HL-60 (cell line): ENCODE measurements at regions not wholly inside any gene's neighbourhood (a gene's known extent, or its start where the extent isn't known, plus 50 kb on each side); places are given as distances from the start of the nearest gene placed in this dataset.

Source experiments
- DNase-seq, 2 experiments: peaks; one replicate each; pipeline ENCODE4 v3.0.0-alpha.2; 2010 to 2020; ENCODE audit warnings: low read depth in 1 of 2, low spot score in 1 of 2
- H3K27ac ChIP-seq: fragments of 250-450 bp; sonication (Bioruptor Pico); replicated peaks from 2 replicates; pipeline ENCODE4 v1.5.1; 2020; ENCODE audit warnings: mild to moderate bottlenecking, moderate library complexity
- H3K27me3 ChIP-seq: fragments of 250-450 bp; sonication (Bioruptor Pico); 2 replicates; pipeline ENCODE4 v1.5.1; 2021; ENCODE audit warnings: mild to moderate bottlenecking, moderate library complexity; ENCODE audit not compliant: insufficient read depth, poor library complexity, severe bottlenecking
- H3K4me3 ChIP-seq: replicated peaks from 2 replicates; pipeline ENCODE4 v1.5.1; 2011; ENCODE audit warnings: mild to moderate bottlenecking, control low read depth, low read length; ENCODE audit not compliant: insufficient read depth
- GABPA ChIP-seq: IDR thresholded peaks from 2 replicates; pipeline ENCODE4 v1.6.1; 2012; ENCODE audit warnings: low read depth
- POLR2AphosphoS5 ChIP-seq: IDR thresholded peaks from 2 replicates; pipeline ENCODE4 v1.6.1; 2012; ENCODE audit warnings: low read depth
- SPI1 ChIP-seq: IDR thresholded peaks from 2 replicates; pipeline ENCODE4 v1.6.1; 2012; ENCODE audit warnings: low read depth, mild to moderate bottlenecking, borderline replicate concordance
- TF ChIP-seq, protein P1 (sequence below): IDR thresholded peaks from one replicate; pipeline ENCODE4 v1.5.1; 2011; ENCODE audit warnings: low read length, control low read depth, inconsistent platforms; ENCODE audit not compliant: insufficient read depth
- TF ChIP-seq, protein P2 (sequence below): IDR thresholded peaks from 2 replicates; pipeline ENCODE4 v1.6.1; 2012; ENCODE audit warnings: low read depth; ENCODE audit not compliant: insufficient replicate concordance

DNA sequence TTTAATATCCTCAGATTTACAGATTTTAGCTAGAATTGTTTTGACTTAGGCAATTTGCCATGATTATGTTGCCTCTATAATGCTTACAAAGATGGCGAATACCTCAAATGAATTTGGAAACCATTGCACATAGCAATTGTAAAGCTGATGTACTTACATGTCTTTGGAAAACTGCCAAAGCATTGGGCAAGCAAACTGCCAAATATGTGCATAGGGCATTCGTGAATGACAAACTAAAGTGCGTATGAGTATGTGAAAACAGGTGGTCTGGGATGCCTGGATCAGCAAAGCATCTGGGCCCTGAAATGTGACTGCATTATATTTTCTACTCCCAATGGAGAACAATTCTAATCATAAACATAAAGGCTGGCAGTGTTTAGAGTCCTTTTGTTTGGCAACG, 445.3 kb upstream of the ROBO1 start:
- TF ChIP-seq, protein P1, sequence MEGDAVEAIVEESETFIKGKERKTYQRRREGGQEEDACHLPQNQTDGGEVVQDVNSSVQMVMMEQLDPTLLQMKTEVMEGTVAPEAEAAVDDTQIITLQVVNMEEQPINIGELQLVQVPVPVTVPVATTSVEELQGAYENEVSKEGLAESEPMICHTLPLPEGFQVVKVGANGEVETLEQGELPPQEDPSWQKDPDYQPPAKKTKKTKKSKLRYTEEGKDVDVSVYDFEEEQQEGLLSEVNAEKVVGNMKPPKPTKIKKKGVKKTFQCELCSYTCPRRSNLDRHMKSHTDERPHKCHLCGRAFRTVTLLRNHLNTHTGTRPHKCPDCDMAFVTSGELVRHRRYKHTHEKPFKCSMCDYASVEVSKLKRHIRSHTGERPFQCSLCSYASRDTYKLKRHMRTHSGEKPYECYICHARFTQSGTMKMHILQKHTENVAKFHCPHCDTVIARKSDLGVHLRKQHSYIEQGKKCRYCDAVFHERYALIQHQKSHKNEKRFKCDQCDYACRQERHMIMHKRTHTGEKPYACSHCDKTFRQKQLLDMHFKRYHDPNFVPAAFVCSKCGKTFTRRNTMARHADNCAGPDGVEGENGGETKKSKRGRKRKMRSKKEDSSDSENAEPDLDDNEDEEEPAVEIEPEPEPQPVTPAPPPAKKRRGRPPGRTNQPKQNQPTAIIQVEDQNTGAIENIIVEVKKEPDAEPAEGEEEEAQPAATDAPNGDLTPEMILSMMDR, result no peak
- no peak for TF ChIP-seq SPI1
- TF ChIP-seq POLR2AphosphoS5, result no peak
- TF ChIP-seq GABPA, result no peak
- TF ChIP-seq, protein P2, sequence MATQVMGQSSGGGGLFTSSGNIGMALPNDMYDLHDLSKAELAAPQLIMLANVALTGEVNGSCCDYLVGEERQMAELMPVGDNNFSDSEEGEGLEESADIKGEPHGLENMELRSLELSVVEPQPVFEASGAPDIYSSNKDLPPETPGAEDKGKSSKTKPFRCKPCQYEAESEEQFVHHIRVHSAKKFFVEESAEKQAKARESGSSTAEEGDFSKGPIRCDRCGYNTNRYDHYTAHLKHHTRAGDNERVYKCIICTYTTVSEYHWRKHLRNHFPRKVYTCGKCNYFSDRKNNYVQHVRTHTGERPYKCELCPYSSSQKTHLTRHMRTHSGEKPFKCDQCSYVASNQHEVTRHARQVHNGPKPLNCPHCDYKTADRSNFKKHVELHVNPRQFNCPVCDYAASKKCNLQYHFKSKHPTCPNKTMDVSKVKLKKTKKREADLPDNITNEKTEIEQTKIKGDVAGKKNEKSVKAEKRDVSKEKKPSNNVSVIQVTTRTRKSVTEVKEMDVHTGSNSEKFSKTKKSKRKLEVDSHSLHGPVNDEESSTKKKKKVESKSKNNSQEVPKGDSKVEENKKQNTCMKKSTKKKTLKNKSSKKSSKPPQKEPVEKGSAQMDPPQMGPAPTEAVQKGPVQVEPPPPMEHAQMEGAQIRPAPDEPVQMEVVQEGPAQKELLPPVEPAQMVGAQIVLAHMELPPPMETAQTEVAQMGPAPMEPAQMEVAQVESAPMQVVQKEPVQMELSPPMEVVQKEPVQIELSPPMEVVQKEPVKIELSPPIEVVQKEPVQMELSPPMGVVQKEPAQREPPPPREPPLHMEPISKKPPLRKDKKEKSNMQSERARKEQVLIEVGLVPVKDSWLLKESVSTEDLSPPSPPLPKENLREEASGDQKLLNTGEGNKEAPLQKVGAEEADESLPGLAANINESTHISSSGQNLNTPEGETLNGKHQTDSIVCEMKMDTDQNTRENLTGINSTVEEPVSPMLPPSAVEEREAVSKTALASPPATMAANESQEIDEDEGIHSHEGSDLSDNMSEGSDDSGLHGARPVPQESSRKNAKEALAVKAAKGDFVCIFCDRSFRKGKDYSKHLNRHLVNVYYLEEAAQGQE, result no peak
- Histone ChIP-seq H3K27me3 (no peaks in the 10 kb centered on the region), H3K27ac (no peak overlapping the region), H3K4me3 (no peak overlapping the region)
- no peak for DNase-seq

- Histone ChIP-seq H3K27me3 (no peaks in the 10 kb centered on the region), H3K27ac (no peak overlapping the region), H3K4me3 (no peak overlapping the region)
- DNase-seq, result no peak
- TF ChIP-seq, protein P1, result no peak
- no peak for TF ChIP-seq GABPA
- no peak for TF ChIP-seq SPI1
- no peak for TF ChIP-seq POLR2AphosphoS5
- TF ChIP-seq, protein P2, result no peak
These were observed 425.1 kb upstream of the ROBO1 start for GRCh38 chr3:80192936-80193335.

- H3K4me3 ChIP-seq, result no peak overlapping the region
- TF ChIP-seq, protein P1, result no peak
- TF ChIP-seq SPI1, result no peak
- no peak for TF ChIP-seq GABPA
- TF ChIP-seq POLR2AphosphoS5, result no peak
- TF ChIP-seq, protein P2, result no peak
- no peaks in the 10 kb centered on the region for H3K27me3 ChIP-seq
- no peak for DNase-seq
- H3K27ac ChIP-seq, result no peak overlapping the region
These were observed 422.3 kb upstream of the ROBO1 start for GRCh38 chr3:80190051-80190450.
